Activated CD4-positive, alpha-beta T cell treated with anti-CD3 and anti-CD28 coated beads, Interleukin-2, amount 50 U/mL, for 24 hours (primary cell): ENCODE measurements at regions not wholly inside any gene's neighbourhood (a gene's known extent, or its start where the extent isn't known, plus 50 kb on each side); places are given as distances from the start of the nearest gene placed in this dataset.

Experiments used
- DNase-seq, 2 donors: peaks; one replicate each; pipeline ENCODE4 v3.0.0-alpha.2; 2020; ENCODE audit warnings: low read depth in 1 of 2, low spot score in 1 of 2

DNA sequence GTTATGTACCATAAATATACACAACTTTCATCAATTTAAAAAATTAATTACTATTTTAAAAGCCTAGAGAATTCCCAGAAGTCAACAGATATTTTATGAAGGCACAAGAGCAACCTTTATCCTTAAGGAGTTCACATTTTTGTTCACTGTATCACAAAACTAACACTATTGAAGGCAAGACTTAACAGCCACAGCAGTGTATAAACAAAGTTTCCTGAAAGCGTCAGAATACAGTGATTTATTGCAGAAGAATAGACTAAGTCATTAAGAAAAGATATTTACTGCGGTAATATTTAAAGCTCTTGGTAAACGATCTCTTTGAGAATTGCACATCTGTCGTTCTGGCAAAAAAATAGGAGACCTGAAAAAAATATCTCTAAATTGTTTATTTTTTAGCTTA lies 419.3 kb upstream of the NBEA start:
- DNase-seq, result no peak

DNA sequence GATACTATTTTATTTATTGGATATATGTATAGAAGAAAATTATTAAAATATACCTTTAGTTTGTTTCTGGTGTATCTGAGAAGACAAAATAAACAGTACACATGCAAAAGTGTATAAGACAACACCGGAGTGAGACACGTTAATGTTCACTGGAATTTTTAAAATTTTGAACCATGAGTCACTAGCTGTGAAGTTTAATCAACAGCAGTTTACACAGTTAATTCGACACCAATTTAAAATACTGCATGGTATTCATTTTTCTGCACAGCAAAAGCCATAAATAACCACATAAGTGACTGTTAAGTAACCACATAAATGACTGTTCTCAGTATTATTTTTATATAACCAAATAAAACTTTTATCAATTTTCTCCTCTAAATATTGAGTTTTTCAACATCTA lies 418.7 kb upstream of the NBEA start:
- DNase-seq, result no peak

GRCh38 chr13:34533941-34534340 lies 408.1 kb upstream of the NBEA start:
- no peak for DNase-seq

GRCh38 chr13:34542321-34542720 lies 399.7 kb upstream of the NBEA start:
- DNase-seq, result no peak

GRCh38 chr13:34543836-34544235 lies 398.2 kb upstream of the NBEA start:
- DNase-seq, result no peak

- DNase-seq, result no peak
These were observed 396.6 kb upstream of the NBEA start for GRCh38 chr13:34545461-34545860.

- DNase-seq, result no peak
These were observed 395.5 kb upstream of the NBEA start for GRCh38 chr13:34546344-34547250.

DNA sequence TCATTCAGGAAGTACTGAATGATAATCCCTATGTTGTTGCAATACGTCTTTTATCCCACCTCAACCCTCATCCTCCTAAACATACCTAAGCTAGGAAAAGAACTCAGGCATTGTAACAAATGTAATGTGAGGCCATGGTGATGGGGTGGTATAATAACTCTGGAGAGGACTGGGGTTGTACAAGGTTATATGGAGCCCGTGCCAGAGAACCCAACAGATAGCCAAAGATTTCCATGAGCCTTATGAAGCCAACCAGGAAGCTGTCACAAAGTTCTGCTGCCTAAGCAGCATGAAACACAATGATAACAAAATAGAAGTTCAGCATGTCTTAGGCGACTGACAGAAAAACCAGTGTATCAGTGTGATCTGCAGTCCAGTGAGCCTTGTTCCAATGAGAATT lies 394.1 kb upstream of the NBEA start:
- DNase-seq, result no peak

GRCh38 chr13:34553376-34553775 lies 388.7 kb upstream of the NBEA start:
- no peak for DNase-seq

DNA sequence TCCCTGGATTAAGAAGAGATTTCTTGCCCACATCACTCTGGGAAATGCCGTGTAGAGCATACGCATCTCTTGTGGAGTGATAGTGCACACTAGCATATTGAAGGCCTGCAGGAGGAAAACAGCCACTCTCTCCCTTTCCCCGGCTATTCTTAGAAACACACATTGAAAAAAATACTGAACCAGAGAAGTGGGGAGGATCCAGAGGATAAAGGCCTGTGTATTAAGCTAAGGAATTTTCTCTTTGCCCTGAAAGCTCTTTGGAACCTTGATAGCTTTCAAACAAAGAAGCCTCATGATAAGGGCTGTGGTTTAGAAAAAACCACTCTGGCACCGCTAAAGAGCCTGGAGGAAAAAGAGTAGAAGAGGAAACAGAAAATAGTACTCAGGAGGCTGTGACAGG lies 386.1 kb upstream of the NBEA start:
- no peak for DNase-seq

DNA sequence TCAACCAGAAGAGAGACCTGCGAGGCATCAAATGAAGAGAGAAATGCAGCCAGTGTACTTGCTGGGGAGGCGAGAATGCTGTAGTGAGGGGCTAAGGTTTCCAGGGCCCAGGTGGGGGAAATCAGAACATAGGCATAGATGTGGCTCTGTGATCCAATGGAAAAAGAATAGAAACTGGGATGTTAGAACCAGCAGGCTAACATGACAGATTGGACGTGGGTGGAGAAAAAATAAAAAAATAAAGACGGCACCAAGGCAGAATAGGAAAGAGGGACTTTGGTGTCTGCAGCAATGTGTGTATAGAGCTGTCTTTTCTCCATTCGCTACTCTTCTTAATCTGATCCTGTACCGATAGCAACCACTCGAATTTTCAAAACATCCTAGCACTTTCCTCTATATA lies 381.0 kb upstream of the NBEA start:
- no peak for DNase-seq

DNA sequence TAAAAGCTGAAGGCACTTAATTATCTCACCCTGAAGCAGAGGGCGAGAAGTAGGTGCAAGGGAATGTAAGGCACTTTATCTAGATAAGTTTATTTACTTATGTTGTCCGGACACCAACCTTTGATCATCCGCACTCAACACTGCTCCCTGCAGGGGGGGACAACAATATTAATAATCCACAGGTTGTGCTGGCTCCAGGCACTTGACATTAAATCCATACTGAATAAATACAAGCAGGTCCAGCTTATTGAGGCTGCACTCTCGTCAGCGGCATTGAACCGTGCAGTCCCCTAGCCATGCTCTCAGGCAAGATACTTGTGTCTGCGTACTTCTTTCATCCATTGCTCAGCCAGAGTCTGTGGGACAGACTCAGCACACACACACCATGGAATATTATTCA lies 374.5 kb upstream of the NBEA start:
- DNase-seq, result no peak

DNA sequence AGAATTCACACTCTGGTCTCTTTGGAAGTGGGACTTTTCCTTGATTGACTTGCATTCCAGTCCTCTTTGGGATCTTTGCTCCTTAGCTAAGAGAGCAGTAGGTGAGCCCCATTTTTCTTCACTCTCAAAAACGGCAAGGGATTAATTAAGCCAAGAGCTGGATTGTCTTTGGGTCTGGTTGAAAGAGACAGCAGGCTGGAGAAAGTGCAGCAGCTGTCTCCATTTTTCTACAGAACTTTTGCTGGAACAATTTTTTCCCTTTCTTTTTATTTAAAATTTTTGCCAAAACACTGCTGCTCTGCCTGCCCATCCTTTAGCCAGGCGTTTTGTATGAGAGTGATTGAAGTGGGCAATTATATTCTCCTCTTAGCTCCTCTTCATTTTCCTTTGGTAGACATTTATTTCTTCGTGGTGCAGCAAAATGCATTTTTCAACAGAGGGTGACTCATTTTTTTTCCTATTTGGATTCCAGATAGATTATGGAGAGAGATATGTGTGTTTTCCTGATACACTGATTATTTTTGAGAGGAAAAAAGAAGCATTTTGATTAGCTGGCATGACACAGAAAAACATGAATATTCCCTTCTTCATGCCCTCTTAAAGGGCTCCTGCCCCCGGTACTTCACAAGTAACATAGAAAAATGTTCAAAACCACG lies 371.2 kb upstream of the NBEA start:
- no peak for DNase-seq

DNA sequence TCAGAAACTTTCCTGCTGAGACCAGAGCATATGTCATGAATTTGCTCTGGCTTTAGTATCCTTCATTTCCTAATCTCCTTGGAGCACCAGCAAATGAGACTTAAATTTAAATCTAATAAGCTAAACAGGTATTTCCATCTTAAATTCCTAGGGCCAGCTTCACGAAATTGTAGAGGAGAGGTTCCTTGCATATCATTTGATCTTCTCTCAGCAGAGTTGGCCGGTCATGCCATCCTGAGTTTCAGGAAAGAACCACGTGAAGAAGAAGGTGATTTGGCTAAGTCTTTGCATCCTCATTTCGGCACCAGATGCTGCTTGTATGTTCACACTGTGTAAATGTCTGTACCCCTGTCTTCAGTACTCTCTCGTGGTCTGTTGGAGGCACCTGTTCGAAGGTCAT lies 370.4 kb upstream of the NBEA start:
- DNase-seq, result no peak

GRCh38 chr13:34577051-34577450 lies 365.0 kb upstream of the NBEA start:
- DNase-seq, result no peak

DNA sequence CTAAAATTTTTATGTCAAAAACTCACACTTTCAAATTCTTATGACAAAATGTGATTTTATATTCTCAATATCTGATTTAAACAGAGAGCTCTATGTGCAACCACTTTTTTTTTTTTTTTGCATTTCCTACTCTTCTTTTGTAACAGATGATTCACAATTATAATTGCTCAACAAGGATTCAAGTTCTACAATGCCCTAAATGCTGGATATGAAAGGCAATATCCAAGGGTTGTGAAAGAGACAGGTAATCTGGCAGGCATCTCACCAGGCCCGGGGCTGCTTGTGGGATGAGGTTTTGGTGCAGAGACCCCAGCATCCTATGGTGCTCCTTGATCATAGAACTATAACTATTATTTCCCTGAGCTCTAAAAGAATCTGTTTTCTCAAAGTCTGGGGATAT lies 363.6 kb upstream of the NBEA start:
- DNase-seq, result no peak

- no peak for DNase-seq
These were observed 363.2 kb upstream of the NBEA start for GRCh38 chr13:34578917-34579316.

- no peak for DNase-seq
These were observed 358.9 kb upstream of the NBEA start for GRCh38 chr13:34583181-34583580.

- DNase-seq, result no peak
These were observed 354.5 kb upstream of the NBEA start for GRCh38 chr13:34587576-34587975.

DNA sequence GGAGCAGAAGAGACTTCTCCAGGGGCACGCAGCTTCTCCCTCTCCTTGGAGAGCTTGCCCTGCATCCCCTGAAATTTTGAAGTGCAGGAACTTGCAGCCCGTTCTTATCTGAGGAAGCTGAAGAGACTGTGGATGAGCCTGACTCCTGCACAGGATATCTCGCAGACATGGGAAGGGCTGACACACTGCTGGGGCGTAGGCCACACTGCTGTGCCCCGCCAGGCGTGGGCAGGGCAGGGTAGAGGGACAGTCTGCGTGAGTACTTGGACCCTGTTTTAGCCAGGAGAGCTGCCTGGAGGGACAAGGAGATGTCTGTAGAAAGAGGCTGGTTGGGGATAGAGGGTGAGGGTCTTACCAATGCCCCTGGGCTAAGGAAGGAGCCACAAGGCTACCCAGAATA lies 353.7 kb upstream of the NBEA start:
- DNase-seq, result no peak

DNA sequence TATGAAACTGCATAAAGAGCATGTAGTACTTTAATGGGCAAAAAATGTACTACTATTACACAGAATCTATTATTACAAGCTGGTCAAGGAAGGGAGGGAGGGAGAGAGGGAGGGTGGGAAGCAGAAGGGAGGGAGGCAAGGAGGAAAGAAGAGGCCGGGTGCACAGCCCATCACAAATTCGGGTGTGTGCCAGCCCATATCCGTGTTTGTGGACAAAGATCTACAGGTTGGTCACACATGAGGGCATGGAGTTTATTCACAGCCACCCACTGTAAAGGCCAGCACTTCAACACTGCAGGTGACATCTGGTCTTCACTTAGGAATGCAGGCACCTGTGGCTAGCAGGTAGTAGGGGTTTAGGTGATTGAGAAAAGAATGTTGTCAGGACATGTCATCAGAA lies 352.5 kb upstream of the NBEA start:
- DNase-seq, result no peak

DNA sequence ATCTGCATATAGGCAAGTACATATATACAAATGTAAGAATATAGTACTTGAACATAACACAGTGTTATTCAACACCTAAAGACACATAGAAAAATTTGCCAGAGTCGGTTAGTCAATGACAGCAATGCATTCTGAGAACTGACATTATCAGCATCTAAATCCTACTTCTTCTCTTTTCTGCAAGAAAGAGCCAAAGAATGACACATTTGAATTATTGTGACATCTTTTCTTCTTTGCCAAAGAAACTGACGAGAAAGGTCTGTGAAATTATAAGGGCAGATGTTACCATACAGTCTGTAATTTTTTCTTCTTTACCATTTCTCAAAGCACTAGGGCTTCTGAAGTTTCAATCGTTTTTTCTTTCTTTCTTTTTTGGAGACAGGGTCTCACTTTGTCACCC lies 350.9 kb upstream of the NBEA start:
- no peak for DNase-seq
